GM18505 (cell line): ENCODE measurements at regions not wholly inside any gene's neighbourhood (a gene's known extent, or its start where the extent isn't known, plus 50 kb on each side); places are given as distances from the start of the nearest gene placed in this dataset.
"Not testable (repeated sequence)": the region's sequence is repeated elsewhere in the genome, so short reads cannot be mapped to it uniquely, and the experiment has no call there.

Source experiments
- ATAC-seq: cut with Tn5 transposase; IDR thresholded peaks from one replicate; pipeline ENCODE4 v1.9.1; 2021; ENCODE audit not compliant: unreplicated experiment
- POLR2A ChIP-seq: IDR thresholded peaks from 4 replicates; pipeline ENCODE4 v1.6.1; 2011; ENCODE audit warnings: borderline replicate concordance; ENCODE audit not compliant: insufficient read depth, insufficient read length; ENCODE audit errors: extremely low read depth

DNA sequence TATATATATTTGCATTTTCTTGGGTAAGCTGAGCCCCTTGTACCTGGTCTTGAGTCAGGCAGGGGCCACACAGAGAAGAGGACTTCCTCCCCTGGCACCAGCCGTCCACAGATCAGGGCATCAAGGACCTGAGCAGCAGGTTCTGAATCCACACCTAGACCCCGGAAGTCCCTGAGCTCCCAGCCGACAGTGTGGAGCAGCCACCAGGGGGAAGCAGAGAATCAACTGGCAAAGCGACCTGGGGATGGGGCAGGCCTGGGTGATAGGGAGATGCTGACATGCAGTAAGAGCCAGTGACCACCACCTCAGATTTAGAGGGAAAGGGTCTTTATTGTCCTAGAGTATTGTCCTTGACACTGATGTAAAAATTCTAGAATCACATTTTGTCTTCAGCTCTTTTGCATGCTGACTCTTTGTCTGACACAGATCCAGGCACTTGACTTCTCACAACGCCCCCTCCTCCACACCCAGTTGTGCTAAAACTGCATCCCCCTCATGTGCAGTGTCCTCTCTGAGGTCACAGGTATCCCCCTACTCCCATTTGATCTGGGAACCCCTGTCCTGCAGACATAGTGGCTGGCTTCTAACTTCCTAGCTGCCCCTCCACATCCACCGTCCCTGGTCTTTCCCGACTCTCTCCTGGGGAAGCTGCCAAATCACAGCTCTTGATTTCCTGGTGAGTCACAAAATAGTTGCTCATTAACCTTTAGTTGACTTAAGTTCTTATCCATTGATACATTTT lies 109.3 kb downstream of the GGTLC2 start:
- ATAC-seq: no peak
- TF ChIP-seq POLR2A: no peak

DNA sequence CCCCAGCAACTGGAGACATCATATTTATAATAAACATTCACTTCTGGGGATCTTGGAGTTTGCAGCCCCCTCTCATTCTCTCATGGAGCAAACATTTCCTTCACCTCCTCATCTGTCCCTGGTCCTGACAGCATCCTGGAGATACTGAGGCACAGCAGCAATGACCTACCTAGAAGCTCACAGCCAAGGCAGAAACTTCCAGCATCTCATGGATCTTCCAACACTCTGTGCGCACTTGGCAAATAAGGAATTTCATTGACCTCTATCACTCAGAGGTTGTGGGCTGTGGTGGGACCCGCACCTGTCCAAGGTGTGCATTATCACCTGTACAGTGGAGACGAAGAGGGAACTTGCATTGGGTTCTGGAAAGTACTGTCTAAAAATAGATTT lies 109.8 kb downstream of the GGTLC2 start:
- TF ChIP-seq POLR2A: no peak
- ATAC-seq: no peak

DNA sequence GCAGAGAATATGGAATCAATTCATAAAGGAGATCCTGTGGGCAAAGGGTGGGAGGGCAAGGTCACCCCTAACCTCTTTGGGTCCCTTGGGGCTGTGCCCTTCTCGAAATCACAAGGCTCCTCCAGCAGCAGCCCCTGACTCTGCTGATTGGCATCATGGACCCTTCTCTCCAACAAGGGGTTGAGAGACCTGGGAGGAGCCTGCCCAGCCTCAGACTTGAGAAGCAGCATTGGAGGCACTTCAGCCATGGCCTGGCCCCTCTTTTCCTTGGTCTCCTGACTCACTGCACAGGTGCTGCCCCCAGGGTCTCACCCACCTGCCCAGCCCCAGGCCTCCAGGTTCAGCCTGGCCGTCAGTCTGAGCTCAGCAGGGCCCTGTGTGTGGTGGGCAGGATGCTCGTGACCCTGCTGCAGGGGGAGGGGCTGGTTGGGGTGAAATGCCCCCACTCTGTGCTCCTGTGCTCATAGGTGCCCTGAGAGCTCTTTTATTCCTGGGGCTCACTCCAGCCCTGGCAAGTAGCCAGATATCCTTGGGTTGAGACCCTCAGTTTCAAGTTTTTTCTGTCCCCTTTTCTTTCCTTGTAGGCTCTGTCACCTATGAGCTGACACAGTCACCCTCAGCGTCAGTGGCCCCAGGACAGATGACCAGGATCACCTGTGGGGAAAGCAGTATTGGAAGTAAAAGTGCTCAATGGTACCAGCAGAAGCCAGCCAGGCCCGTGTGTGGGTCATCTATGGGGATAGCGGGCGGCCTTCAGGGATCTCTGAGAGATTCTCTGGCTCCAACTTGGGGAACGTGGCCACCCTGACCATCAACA lies 110.8 kb downstream of the GGTLC2 start:
- no peak for TF ChIP-seq POLR2A
- ATAC-seq: no peak

DNA sequence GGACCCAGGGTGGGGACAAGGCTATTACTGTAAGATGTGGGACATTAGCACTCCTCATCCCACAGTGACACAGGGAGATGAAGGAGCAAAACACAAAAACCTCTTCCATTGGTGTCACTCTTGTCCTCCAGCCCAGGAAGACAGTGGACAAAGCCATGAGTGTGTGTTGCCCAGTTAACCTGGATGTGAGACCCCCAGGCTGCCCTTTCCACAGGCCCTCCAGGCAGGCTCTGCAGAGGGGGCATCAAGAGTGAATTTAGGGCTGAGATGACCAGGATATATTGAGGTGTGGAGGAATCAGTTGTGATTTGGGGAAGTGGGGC lies 111.3 kb downstream of the GGTLC2 start:
- TF ChIP-seq POLR2A: no peak
- ATAC-seq: no peak

DNA sequence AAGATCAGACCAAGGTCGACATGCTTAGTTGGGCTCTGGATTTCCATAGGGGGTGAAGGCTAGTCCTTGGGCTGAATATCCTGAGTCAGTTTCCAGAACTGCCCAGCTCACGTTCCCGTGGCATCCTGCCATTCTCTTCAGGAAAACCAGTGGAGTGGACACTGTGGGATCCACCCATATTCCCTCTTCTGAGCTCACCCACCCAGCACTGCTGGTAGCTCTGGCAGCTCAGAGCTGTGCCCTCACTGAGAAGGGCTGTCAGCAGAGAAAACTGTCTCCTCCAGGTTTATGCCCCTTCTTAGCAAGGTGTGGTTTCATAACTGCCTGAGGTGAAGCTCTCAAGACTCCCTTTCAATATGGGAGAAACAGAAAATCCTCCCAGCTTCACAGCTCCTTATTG lies 111.7 kb downstream of the GGTLC2 start:
- TF ChIP-seq POLR2A: no peak
- no peak for ATAC-seq

DNA sequence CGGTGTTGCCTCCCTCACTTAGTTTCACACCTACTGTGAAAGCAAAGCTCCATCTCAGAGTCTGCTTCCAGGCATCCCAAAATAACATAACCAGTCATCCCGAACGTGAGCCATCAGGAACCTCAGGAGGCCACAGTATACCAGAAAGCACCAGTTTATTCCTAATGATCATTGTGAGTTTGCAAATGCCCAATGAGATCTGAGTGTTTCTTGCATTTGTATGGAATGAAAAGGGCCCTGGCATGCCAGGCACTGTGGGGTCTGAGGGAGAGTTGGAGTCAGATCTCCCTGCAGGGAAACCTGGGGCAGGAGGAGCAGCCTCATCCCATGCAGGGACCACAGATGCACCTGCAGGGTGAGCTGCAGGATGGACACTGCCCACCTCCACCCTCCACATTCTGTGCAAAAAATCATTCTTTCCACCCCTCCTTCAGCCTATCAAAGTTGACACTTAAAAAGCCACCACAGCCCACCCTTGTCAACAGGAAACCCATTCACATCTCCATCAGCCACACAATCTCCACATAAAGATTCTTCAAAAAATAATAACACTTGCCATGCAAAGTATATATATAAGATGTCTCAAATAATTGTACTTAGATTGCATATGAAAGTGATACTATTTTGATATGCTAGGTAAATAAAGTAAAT lies 112.3 kb downstream of the GGTLC2 start:
- not testable (repeated sequence) for ATAC-seq

DNA sequence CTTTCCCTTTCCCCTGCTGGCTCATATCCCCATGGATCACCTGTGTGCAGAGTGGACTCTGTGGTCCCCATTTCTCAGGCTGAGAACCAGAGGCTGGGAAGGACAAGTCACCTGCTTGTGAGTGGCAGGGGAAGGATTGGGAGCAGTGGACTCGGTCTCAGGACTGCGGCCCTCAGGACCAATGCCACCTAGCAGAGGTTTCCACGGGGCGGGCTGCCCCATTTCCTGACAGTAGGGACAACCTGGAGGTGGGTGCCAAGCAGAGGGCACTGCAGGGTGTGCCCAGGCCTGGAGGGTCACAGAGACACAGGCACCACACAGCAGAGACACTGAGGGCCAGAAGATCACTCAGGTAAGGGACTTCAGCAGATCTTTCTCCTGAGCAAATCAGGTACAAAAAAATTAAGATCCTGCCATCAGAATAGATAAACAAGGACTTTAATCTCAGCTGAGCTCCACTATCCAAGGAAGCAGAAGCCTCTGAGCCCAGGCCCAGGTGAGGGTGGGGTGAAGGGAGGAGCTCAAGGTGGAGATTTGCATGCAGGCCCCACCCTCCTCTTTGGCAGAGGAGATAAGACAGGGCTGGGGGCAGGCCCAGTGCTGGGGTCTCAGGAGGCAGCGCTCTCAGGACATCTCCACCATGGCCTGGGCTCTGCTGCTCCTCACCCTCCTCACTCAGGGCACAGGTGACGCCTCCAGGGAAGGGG lies 113.8 kb downstream of the GGTLC2 start:
- ATAC-seq: not testable (repeated sequence)

DNA sequence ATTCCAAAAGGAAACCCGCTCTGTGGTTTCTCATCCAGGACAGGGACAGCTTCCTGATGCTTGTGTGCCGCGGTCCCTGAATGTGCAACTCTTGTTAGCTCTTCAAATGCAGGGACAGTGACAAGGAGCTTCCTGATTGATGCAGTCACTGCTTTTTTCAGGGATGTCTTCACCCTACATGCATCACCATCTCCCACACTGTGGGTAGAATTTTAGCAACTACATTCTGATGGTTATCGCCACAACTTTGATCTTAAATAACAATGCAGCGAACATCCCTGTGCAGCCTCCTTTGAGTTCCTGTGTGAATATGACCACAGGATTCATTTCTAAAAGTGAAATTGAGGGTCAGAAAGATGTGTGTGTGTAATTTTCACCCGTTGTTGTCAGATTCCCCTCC lies 115.0 kb downstream of the GGTLC2 start:
- TF ChIP-seq POLR2A: no peak
- ATAC-seq: no peak

DNA sequence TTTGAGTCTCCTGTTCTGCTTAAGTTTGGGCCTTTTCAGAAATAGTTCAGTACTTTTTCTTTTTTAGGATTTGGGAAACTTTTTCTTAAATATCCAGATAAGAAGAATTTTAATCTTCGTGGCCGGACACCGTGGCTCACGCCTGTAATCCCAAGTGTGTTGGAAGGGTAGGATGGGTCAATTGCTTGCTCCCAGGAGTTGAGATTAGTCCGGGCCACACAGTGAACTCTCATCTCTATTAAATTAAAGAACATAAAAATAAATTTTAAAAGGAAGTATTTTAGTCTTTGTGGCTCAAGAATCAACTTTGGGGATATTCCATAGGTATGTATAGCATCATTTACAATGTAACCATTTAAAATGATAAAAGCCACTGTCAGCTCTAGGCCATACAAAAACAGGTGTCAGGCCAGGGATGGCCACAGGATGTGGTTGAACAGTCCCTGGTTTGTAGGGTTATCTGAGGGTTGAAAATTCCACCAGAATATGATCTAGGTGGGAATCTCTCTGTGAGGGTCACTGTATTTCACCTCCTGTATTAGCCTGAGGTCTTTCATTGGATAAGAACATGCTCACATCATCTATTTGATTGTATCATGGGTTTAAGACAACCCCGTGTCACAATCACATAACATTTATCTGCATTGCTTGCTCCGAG lies 115.6 kb downstream of the GGTLC2 start:
- TF ChIP-seq POLR2A: no peak
- ATAC-seq: no peak

DNA sequence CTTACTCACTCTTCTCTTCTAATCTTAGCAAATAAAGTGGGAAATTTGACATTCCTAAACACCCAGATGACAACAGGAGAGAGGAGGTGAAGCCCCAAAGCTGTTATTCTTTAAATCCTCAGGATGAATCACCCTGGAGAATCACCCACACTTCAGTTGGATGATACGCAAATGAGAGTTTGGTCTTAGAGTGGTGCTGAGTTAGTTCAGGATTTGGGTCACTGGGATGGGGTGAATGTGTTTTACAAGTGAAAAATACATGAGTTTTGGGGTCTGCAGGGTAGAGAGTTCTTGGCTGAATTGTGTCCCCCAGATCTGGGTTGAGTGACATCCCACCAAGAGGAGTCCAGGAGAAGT lies 117.2 kb downstream of the GGTLC2 start:
- no peak for TF ChIP-seq POLR2A
- ATAC-seq: no peak

DNA sequence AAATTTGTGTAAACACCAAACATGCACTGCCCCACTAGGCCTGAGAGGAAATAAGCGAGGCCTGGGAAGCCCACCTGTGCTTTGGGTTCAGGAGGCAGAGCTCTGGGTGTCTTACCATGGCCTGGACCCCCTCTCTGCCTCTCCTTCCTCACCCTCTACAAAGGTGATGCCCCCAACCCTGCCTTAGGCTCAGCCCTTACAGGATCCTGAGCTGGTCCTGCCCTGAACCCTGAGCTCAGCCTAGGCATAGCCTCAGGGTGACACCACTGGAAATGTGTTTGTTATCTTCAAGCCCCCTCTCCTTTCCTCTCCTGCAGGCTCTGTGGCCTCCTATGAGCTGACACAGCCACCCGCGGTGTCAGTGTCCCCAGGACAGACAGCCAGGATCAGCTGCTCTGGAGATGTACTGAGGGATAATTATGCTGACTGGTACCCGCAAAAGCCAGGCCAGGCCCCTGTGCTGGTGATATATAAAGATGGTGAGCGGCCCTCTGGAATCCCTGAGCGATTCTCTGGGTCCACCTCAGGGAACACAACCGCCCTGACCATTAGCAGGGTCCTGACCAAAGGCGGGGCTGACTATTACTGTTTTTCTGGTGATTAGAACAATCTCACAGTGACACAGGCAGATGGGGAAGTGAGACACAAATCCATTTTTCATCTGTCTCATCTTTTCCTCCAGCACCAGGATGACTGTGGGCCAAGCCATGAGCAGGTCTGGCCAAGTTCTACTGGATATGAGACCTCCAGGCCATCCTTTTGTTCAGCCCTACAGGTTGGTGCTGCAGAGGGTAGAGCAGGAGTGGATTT lies 117.8 kb downstream of the GGTLC2 start:
- ATAC-seq: no peak
- TF ChIP-seq POLR2A: no peak

DNA sequence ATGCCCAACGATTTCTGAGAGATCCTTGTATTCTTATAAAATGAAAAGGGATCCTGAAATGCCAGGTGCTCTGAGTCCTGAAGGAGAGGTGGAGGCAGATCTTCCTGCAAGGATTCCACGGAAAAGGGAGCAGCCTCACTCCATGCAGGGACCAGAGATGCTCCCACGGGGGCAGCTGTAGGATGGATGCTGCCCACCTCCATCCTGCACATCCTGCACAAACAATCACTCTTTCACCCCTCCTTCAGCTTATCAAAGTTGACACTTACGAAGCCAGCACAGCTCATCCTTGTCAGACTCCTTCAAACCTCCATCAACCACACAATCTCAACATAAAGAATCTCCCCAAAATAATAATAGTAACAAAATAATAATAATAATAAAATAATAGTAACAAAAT lies 119.1 kb downstream of the GGTLC2 start:
- no peak for TF ChIP-seq POLR2A
- no peak for ATAC-seq

DNA sequence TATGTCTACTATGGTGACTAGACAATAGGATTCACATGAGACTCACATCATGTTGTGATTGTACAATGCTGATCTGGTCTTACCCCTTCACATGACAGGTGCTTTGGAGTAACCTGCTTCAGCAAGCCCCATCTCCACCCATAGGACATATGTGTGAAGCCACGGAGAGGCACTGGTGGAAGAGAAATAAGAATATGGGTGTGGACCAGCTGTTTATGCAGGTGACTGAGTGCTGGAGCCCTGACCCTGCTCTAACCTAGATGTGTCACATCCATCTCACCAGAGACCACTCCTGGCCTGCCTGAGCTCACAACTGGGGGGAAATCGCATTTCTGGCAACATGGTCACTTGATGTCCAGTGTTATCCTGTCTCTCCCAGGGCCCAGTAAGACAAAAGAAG lies 119.7 kb downstream of the GGTLC2 start:
- ATAC-seq: no peak
- TF ChIP-seq POLR2A: no peak
